ENCODE measurements at regions not wholly inside any gene's neighbourhood (a gene's known extent, or its start where the extent isn't known, plus 50 kb on each side); places are given as distances from the start of the nearest gene placed in this dataset.

DNA sequence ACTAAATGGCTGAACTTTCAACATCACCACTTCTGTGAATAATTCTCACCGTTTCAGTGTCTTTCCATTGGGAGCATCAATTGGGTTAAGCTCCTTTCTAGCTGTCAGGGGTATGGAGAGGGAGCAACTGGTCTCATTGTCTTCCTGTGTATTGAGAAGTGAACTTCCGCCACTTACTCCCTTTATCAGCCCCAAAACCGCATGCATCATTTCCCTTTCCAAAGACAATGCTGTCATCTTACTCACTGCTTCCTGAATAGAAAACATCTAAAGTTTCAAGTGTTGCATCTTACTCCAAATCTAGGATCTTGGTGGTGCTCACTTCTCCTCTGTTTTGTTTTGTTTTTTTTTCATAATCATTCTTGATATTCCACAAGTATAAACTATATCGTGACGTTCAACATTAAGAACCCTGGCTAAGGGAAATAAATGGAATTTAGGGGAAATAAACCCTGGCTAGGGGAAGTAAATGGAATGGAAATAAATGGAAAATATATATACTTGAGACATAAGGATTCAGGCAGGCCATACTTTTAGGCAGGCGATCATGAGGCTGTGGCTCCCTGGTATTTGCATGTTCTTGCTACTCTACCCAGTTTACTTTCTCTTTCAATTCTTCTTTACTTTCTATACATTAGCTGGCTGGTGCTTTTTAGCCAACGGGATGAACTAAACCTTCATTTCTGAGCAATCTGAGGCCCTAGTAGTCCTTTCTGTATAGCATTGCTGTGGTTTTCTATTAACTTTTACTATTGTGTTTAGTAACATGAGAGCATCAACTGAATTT, 371.9 kb downstream of the BMPER start:
- TF ChIP-seq, protein P1, sequence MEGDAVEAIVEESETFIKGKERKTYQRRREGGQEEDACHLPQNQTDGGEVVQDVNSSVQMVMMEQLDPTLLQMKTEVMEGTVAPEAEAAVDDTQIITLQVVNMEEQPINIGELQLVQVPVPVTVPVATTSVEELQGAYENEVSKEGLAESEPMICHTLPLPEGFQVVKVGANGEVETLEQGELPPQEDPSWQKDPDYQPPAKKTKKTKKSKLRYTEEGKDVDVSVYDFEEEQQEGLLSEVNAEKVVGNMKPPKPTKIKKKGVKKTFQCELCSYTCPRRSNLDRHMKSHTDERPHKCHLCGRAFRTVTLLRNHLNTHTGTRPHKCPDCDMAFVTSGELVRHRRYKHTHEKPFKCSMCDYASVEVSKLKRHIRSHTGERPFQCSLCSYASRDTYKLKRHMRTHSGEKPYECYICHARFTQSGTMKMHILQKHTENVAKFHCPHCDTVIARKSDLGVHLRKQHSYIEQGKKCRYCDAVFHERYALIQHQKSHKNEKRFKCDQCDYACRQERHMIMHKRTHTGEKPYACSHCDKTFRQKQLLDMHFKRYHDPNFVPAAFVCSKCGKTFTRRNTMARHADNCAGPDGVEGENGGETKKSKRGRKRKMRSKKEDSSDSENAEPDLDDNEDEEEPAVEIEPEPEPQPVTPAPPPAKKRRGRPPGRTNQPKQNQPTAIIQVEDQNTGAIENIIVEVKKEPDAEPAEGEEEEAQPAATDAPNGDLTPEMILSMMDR (IDR thresholded peaks at IDR 0.05; ENCODE audit: borderline replicate concordance, extremely low read depth, low read length, poor library complexity, severe bottlenecking) = no peak
- no peak for TF ChIP-seq EZH2 (IDR thresholded peaks at IDR 0.05; ENCODE audit: borderline replicate concordance, low read depth, low read length, severe bottlenecking)

Data from DND-41 (cell line).